ENCODE measurements at regions not wholly inside any gene's neighbourhood (a gene's known extent, or its start where the extent isn't known, plus 50 kb on each side); places are given as distances from the start of the nearest gene placed in this dataset.

DNA sequence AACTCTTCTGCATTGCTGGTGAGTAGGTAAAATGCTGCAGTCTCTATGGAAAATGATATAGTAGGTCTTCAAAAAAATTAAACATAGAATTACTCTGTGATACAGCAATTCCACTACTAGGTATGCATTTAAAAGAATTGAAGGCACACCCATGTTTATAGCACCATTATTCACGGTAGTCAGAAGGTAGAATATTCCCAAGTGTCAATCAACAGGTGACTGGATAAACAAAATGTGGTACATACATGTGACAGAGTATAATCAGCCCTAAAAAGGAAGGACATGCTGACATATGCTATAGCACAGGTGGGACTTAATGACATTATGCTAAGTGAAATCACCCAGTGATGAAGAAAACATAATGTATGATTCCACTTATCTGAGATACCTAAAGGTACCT is 123.3 kb downstream of the CCER1 start:
- H3K9me3 ChIP-seq: no peaks in the 10 kb centered on the region
- no peaks in the 10 kb centered on the region for H3K27me3 ChIP-seq (ENCODE audit: low read depth)
- TF ChIP-seq, protein P1, sequence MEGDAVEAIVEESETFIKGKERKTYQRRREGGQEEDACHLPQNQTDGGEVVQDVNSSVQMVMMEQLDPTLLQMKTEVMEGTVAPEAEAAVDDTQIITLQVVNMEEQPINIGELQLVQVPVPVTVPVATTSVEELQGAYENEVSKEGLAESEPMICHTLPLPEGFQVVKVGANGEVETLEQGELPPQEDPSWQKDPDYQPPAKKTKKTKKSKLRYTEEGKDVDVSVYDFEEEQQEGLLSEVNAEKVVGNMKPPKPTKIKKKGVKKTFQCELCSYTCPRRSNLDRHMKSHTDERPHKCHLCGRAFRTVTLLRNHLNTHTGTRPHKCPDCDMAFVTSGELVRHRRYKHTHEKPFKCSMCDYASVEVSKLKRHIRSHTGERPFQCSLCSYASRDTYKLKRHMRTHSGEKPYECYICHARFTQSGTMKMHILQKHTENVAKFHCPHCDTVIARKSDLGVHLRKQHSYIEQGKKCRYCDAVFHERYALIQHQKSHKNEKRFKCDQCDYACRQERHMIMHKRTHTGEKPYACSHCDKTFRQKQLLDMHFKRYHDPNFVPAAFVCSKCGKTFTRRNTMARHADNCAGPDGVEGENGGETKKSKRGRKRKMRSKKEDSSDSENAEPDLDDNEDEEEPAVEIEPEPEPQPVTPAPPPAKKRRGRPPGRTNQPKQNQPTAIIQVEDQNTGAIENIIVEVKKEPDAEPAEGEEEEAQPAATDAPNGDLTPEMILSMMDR (IDR thresholded peaks at IDR 0.05): no peak
- H3K27ac ChIP-seq: no peak overlapping the region
- H3K36me3 ChIP-seq: no peaks in the 10 kb centered on the region
- intact Hi-C loops (cut with DNase I): no loop called here
- DNase-seq (no peak), ATAC-seq (no peak)
- no peak overlapping the region for H3K4me3 ChIP-seq
- H3K4me1 ChIP-seq: no peaks in the 10 kb centered on the region

- Histone ChIP-seq H3K4me3 (no peak overlapping the region), H3K9me3 (no peaks in the 10 kb centered on the region), H3K27me3 (ENCODE audit: low read depth) (no peaks in the 10 kb centered on the region), H3K27ac (no peak overlapping the region), H3K4me1 (no peaks in the 10 kb centered on the region), H3K36me3 (no peaks in the 10 kb centered on the region)
- ATAC-seq (no peak), DNase-seq (no peak)
- TF ChIP-seq, protein P1 (IDR thresholded peaks at IDR 0.05): no peak
- intact Hi-C loops (cut with DNase I): no loop called here
These were observed 125.9 kb downstream of the CCER1 start for GRCh38 chr12:90829044-90829443.

DNA sequence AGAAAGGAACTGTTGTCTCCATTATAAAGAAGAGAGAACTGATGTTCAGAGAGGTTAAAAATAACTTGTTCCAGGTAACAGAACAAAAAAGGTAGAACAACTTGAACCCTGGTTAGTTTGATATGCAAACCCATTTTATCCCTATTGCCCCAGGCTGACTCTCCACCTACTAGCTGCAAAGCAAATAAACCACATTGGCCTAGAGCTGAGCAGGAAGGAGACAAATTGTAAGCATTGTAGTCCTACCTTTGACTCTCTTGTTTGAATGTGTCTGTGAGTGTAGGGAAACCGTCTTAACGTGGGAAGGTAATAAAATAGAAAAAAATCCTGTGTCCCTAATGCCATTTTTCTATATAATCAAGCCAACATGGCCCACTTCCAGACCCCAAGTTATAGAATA is 126.4 kb downstream of the CCER1 start:
- Histone ChIP-seq H3K4me1 (no peaks in the 10 kb centered on the region), H3K27me3 (ENCODE audit: low read depth) (no peaks in the 10 kb centered on the region), H3K36me3 (no peaks in the 10 kb centered on the region), H3K4me3 (no peak overlapping the region), H3K27ac (no peak overlapping the region), H3K9me3 (no peaks in the 10 kb centered on the region)
- ATAC-seq (no peak), DNase-seq (no peak)
- TF ChIP-seq, protein P1 (IDR thresholded peaks at IDR 0.05): no peak
- intact Hi-C loops (cut with DNase I): no loop called here

DNA sequence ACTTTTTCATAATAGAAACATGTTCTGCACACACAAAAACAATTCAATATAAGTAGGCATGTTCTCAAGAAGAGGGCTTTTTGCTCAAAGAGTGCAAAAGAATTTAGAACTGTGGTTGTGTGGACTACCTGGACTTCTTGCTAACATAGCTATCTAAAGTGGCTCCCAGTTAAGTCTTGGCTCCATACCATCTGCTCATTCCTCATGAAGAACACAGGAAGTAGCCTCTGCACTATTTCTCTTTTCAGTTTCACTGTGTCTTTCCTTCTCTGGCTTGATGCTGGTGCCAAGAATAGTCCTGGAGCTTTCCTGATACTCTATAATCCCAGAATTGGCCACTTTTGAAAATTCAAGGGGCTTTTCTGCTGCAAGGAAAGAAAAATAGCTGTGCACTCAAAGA is 127.4 kb downstream of the CCER1 start:
- Histone ChIP-seq H3K4me1 (no peaks in the 10 kb centered on the region), H3K27ac (no peak overlapping the region), H3K9me3 (no peaks in the 10 kb centered on the region), H3K4me3 (no peak overlapping the region), H3K27me3 (ENCODE audit: low read depth) (no peaks in the 10 kb centered on the region), H3K36me3 (no peaks in the 10 kb centered on the region)
- TF ChIP-seq, protein P1 (IDR thresholded peaks at IDR 0.05): no peak
- no peak for ATAC-seq
- DNase-seq: no peak
- intact Hi-C loops (cut with DNase I): no loop called here

- ATAC-seq: no peak
These were observed 128.9 kb downstream of the CCER1 start for GRCh38 chr12:90826036-90826435.

More at GRCh38 chr12:90826036-90826435, 128.9 kb downstream of the CCER1 start:
- intact Hi-C loops (cut with DNase I): no loop called here
- Histone ChIP-seq H3K4me1 (no peaks in the 10 kb centered on the region), H3K4me3 (no peak overlapping the region), H3K27ac (no peak overlapping the region), H3K27me3 (ENCODE audit: low read depth) (no peaks in the 10 kb centered on the region), H3K36me3 (no peaks in the 10 kb centered on the region), H3K9me3 (no peaks in the 10 kb centered on the region)
- TF ChIP-seq, protein P1 (IDR thresholded peaks at IDR 0.05): no peak
- no peak for DNase-seq
